HG02884 (cell line): ENCODE measurements at regions not wholly inside any gene's neighbourhood (a gene's known extent, or its start where the extent isn't known, plus 50 kb on each side); places are given as distances from the start of the nearest gene placed in this dataset.
"Not testable (repeated sequence)": the region's sequence is repeated elsewhere in the genome, so short reads cannot be mapped to it uniquely, and the experiment has no call there.

ENCODE experiments used
- ATAC-seq: cut with Tn5 transposase; IDR thresholded peaks from one replicate; pipeline ENCODE4 v1.9.1; 2021; ENCODE audit warnings: mild to moderate bottlenecking, moderate library complexity; ENCODE audit not compliant: unreplicated experiment

DNA sequence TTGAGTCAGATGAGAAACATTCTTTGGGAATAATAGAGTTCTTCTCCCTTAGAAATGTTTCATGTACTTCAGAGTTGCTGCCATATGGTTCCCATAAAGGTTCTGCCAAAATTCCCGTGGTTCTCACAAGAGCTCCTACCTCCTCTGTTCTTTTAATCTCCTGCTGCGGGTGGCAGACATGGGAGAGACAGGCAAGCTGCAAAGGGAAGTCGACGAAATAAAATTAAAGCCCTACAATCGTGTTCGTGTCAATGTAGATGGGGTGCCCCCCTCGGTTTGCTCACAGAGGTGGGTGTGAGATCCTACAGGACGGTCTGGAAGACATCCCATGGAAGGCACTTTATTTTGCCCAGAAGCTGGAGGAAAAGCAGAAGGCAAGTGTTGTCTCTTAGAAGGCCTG, 276.0 kb downstream of the RWDD3 start:
- ATAC-seq, result no peak

DNA sequence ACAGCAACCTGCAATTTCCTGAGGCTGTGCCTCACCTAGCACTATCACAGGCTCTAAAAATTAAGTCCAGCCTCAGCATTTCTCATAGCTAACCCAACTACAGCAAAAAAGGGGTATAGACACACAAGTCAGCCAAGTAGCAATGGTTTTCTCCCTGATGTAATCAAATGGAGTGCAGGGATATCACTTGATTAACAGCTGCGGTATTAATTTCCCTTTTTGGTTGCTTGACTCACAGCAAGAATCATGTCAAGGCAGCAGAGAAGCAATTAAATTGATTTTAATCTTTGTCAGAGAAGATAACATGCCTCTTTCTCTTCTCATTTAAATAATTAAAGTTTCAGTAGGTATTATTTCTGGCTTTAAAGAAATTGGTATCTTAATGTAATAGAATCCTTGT, 278.9 kb downstream of the RWDD3 start:
- no peak for ATAC-seq

DNA sequence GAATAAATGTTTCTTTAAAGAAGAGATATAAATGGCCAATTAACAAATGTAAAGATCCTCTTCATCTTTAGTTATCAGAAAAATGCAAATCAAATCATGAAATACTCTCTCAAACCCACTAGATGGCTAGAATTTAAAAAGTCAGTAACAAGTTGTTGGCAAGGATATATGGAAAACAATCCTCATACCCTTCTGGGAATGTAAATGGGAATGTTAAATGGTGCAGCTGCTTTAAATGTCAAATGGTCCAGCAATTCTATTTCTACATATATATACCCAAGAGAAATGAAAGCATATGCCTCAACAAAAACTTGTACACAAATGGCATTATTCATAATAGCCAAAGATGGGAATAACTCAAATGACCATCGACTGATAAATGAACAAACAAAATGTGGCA, 283.5 kb downstream of the RWDD3 start:
- no peak for ATAC-seq

DNA sequence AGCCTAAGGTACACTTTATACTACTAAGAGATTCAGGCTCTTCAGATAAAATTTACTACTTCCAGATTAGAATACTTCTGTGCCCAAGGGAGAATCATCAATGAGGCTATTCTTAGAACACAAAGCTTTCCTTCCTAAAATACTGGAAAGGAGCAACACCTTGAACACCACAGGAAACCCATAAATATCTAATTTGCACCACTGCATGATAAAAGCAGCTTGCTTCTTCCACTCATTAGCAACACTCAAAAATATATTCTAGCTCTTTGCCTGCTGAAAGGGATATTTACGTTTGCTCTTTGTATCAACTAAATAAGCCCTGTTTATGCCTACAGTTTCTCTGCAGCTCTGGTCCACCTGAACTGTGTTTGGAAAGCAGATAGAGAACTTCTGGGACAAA, 284.3 kb downstream of the RWDD3 start:
- ATAC-seq, result no peak

DNA sequence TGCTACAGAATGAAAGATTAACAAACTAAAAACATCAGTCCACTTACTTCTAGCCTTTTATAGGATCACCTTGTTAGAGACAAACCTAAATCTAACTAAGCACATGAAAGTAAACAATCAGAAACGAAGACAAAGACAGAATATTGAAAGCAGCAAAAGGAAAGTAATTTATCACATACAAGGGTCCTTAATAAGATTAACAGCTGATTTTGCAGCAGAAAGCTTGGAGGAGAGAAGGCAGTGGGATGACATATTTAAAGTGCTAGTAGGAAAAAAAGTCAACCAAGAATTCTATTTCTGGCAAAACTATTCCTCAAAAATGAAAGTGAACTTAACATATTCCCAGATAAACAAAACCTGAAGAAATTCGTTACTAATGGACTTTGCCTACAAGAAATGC, 286.4 kb downstream of the RWDD3 start:
- no peak for ATAC-seq

DNA sequence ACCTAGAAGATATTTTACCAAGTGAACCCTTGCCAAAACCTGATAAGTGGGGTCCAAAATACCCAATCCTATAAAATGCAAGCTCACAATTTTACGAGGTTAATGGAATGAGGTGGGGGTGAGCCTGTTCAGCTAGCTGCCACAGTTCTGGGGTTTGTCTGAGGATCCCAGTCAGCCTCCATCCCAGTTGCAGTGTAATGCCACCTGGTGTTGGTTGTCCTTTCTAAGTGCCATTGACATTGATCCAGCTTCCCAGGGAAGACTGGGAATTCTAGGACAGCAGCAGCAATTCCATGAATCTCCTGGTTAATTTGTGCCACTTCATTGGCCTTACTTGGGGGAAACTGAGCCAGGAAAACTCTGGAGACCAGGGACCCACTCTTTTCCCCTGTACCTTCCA, 298.3 kb downstream of the RWDD3 start:
- no peak for ATAC-seq

DNA sequence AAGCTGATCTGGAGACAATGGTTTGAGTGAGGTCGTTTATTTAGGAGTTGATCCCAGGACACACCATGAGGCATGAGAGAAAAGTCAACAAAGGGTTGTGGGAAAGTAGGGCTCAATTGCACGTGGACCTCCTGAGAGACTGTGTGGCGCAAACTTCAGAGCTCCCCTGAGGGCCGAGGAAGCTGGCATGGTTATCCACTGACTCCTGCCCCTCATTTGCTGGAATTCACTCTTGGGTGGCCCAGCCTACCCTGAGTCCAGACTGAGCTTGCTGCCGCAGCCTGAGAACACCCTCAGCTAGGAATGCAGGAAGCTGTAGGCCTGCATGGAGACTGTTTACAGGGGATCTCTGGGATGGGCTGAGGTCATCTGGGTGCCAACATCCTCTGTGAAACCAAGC, 301.0 kb downstream of the RWDD3 start:
- ATAC-seq, result no peak

DNA sequence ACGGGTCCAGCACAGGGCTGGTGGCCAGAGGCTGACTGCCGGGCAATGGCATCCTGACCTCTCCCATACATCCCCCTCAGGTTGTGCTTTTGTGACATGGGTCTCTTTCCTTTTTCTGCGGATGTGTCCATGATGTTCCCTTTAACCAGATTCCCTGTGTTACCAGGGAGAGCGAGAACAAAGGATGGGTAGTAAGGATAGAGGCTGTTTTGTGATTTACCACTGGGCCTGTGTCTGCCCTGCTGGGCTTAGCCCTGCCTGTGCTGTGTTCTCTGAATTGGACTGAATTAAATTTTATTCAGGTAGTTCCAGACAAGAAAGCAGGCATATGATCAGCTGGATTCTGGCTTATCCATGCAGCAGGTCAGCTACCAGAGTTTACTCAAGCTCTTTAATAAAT, 301.6 kb downstream of the RWDD3 start:
- no peak for ATAC-seq

DNA sequence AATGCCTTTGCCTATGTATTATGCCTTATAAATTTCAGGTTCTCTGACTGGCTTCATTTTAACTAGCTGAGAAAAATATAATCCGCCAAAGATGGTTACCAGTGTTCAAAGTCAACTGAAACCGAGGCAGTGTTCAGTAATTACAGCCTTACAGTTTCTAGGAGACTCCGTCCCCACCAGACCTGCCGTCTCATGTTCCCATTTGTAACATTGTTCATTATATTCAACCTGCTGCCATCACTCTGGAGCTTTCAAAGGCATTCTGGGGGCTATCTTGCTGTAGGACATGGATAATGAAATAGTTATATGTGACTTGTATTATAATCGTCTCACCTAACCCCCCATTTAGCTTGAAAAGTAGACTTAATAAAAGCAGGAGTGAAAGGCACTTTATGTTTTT, 302.5 kb downstream of the RWDD3 start:
- no peak for ATAC-seq

DNA sequence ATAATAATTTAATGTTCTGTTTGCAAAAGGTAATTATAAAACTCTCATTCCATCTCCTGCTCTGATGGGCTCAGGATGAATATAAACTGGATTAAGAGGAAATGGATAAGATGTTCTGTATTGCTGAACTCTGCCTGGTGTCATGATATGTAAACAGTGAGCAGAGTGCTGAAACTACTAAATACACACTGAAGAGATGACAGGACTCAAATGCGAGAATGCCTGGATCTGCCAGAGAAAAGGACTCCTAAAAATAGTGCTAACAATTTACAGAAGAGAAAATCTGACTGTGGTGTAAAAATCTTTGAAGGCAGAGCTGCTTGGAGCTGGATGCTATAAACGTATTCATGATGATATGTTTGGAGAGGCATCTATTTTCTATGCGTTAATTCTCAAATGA, 303.2 kb downstream of the RWDD3 start:
- no peak for ATAC-seq

DNA sequence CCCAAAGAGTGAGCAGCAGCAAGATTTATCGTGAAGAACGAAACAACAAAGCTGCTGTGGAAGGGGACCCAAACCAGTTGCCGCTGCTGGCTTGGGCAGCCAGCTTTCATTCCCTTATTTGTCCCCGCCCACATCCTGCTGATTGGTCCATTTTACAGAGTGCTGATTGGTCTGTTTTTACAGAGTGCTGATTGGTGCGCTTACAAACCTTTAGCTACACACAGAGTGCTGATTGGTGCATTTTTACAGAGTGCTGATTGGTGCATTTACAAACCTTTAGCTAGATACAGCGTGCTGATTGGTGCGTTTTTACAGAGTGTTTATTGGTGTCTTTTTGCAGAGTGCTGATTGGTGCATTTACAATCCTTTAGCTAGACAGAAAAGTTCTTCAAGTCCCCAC, 304.2 kb downstream of the RWDD3 start:
- ATAC-seq, result not testable (repeated sequence)

DNA sequence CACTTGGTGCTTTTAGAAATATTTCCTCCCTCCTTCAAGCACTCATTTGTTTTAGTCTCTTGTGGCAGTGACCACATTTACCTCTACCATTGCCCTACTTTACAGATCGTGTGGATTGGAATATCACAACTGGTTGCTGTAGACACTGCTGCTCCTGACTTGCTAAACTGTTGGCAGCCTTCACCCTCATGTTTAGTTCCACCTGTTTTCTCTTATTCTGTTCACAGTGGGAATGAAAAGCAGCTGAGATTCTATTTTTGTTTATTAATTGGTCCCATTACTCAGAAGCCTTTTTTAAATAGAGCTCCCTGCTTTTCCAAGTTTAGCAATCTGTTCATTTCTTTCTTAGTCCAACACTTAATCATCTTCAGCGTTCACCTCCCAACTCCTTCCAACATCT, 308.9 kb downstream of the RWDD3 start:
- no peak for ATAC-seq

DNA sequence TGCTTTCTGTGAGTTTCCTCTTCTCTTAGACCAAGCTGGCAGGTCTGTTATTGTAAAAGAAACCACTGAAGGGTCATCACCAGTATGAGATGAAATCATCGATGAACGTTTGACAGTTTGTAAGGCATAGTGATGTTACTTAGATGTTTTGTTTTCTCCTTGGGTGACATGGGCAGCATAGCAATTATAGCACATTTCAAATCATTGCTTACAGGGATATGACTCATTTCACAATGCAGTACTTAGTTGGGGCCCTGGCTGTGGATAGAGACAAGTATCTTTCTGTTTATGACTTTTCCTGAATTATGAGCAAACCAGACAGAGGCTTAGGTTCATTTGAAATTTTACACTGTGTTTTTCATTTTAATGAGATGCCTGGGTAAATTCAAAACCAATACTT, 313.0 kb downstream of the RWDD3 start:
- no peak for ATAC-seq

DNA sequence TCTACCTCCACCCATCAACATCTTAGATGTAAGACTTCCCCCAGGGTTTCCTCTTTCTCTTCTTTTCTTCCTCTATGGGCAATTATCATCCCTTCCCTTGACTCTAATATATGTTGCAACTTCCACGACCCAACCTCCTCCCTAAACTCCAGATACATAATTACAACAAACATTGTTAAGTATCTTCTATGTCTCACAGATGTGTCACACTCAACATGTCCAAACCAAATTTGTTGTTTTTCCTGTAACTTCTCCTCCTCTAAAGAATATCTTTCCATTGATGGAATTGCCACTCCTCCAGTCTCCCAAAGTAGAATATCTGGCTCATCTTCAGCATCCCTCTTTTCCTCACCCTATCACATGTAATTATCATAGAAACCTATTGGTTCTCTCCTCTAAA, 314.2 kb downstream of the RWDD3 start:
- ATAC-seq, result no peak

DNA sequence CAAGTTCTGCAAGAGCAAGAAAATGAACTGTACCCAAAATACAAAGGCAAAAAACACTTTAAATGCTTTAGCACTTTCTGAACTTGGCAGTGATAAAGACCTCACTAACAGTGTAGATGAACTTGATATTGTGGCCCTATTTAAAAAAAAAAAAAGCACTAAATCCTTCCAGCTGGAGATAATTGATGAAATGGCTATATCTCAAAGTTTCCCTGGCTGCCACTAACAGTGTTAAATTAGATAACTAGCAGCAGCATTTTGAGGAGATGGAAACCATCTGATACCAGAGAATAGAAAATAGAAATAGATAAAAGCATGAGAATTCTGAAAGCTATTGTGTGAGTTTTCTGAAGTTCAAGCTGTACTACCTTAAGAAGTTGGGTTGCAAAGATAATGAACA, 317.2 kb downstream of the RWDD3 start:
- ATAC-seq, result no peak

DNA sequence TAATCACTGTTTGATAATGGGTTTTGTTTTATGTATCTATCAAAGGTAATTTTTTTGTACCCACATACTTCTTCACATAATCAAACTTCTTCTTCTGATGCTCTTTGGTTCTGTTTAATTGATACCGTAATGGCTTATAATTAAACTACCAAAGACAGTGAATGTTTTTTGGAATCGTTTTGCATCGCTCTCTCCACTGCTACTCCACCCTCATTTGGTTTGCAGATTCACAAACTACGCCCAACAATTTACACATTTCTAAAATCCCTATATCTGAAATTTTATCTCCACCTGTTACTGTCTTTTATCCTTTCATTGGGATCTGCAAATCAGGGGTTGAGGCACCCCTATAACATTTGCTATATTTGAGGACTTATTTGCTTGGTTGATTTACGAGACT, 319.6 kb downstream of the RWDD3 start:
- no peak for ATAC-seq

DNA sequence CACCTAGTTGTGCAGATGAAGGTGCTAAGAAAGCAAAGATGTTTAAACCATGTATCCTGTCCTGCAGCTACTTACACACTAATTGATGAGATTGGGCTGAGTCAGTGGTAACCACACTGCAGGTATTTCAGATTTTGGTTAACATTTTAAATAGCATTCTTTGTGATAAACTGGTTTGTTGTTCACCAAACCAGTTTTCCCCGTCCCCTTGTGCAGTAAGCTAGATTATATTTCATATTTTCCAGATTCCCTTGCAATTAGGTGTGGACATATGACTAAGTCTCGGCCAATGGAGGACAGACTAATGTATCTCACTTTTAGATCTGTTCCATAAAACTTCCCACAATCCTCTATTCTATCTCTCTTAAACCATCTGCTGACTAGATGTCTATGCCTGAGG, 320.4 kb downstream of the RWDD3 start:
- no peak for ATAC-seq

DNA sequence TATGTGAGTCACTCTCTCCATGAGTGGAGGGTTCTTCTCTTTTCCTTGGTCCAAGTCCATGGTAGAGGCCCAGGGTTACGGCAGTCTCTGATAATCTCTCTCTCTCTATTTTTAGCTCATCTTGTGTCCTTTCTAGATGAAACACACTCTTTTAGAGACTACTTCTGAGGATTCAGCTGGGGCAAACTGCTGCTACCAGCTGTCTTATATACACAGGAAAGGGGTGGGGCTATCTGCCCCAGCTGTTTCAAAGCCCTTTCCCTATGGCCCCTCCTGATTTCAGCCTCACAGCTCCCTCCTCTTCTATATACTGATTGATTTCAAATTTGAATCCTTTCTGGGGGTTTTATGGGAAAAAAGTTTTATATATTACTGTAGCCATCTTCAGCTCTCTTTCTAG, 324.8 kb downstream of the RWDD3 start:
- ATAC-seq, result no peak

DNA sequence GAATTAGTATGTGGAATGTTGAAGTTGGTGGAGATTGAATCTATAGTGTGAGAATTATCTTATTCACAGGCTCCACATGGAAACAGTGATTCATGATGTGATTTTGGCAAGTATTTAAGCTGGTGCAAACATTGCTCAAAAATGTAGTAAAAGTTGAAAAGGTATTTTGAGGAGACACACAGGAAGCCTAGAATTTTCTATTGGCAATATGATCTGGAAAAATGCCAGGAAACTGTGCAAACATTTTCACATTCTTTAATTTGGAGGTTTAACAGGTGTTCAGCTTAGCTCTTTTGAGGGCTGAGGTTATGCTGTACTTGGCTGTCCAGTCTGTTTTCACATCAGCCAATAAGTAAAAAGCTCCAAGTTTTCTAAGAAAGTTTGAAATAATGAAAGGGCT, 327.3 kb downstream of the RWDD3 start:
- ATAC-seq, result no peak

DNA sequence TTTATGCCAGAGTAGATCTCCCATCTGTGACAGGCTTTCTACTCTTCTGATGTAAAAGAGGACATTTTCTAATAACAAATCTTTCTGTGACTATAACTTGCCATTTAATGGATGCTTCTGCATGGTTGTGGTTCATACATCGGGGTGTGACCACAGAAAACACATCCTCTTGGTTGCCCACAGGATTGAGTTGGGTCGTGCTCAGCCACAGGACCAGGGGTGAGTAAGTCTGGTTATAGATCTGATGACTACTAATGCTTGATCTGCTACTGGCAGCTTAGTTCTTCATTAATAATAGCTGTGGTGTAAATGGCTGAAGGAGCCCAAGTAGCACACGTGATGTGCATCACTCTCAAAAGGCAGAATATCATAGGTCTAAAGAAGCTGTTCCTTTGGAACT, 328.2 kb downstream of the RWDD3 start:
- ATAC-seq, result no peak

DNA sequence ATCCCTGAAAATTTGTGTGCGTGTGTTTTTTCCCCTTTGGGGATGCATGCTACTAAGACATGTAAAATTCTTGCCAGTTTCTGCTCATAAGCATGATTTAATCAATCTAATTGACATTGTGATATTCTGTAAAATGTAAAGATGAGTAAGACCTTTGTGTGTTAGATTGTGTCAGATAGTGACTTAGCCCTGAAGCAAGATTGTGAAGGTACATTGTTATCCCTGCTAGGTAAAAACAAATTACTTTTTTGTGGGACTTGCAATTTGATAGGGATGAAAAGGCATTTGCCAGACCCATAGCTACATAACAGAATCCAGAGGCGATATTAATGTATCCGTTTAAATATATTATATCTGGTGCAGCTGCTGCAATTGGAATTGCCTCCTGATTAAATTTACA, 338.0 kb downstream of the RWDD3 start:
- ATAC-seq, result no peak

DNA sequence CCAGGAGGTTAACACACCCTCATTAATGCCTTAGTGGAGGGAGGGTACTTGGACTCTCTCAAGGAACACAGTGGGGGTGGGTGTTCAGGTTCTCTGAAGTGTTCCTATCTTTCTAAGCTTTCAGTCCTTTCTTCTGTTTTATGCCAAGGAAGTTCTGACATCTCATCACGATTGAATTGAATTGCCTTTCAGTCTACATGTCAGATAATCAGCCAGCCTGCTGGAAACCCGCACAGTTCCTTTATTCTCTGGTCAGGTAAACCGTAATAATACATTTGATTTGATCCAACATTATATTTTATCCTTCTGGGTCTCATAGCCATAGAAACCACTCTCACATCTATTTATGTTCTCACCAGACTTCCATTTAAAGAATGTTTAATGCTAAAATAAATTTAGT, 339.0 kb downstream of the RWDD3 start:
- ATAC-seq, result no peak

DNA sequence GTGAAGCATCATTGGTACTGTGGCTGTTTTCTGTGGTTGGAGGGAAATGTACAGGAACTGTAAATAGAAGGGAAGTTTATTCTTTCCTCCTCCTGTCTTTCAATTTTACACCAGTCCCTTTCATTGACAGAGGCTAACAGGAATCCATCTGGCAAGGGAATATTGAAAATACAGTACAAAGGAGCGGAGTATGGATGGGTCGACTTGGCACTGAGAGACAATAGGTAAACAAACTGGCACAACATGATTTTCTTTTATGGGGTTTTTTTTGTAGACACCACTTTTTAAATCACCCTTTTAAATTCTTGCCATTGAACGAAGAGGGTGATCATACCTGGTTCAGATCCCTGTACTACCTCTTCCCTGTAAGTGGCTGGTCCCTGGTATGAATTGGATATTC, 341.3 kb downstream of the RWDD3 start:
- ATAC-seq, result no peak

DNA sequence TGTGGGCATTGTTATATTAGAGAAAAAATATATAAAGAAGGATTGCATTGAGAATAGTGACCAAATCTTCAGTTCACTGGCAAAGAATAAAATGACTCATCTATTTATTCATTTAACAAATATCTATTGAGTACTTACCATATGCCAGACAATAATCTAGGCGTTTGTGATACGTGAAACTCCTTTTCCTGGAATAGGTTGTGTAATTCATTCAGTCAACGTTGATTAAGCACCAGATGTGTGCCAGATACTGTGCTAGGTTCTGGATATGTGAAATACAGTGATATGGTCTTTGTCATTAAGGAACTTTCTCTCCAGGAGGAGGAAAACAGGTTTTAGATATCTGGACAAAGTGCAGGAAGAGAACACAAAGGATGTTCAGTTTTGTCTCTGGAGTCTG, 344.5 kb downstream of the RWDD3 start:
- no peak for ATAC-seq
